Neural cell (in vitro differentiated cells): ENCODE measurements at regions not wholly inside any gene's neighbourhood (a gene's known extent, or its start where the extent isn't known, plus 50 kb on each side); places are given as distances from the start of the nearest gene placed in this dataset.

Experiments used
- H2AFZ ChIP-seq: fragments of 200-600, 300-800 bp; sonication (generic), shearing (Covaris generic); 2 replicates; pipeline ENCODE4 v1.6.0; 2014; ENCODE audit warnings: low read depth, mild to moderate bottlenecking, antibody characterized with exemption, low read length, moderate library complexity
- H3F3A ChIP-seq: fragments of 200-600 bp; shearing (Covaris generic); 2 replicates; pipeline ENCODE4 v1.6.1; 2016; ENCODE audit warnings: mild to moderate bottlenecking, moderate library complexity, mixed read lengths, antibody characterized with exemption, low read length; ENCODE audit not compliant: insufficient read depth, poor library complexity, severe bottlenecking
- H3K27ac ChIP-seq: fragments of 200-600, 300-800 bp; sonication (generic), shearing (Covaris generic); 2 replicates; pipeline ENCODE4 v1.5.1; 2014; ENCODE audit warnings: mild to moderate bottlenecking, low read length, moderate library complexity
- H3K27me3 ChIP-seq: fragments of 300-800, 200-600 bp; sonication (generic), shearing (Covaris generic); 2 replicates; pipeline ENCODE4 v1.6.0; 2014; ENCODE audit warnings: mild to moderate bottlenecking, low read depth, low read length, moderate library complexity; ENCODE audit not compliant: insufficient read depth
- H3K36me3 ChIP-seq: fragments of 300-800, 200-600 bp; sonication (generic), shearing (Covaris generic); 2 replicates; pipeline ENCODE4 v1.5.1; 2014; ENCODE audit warnings: mild to moderate bottlenecking, antibody characterized with exemption, low read length, moderate library complexity; ENCODE audit not compliant: insufficient read depth
- H3K4me2 ChIP-seq: fragments of 300-800, 200-600 bp; sonication (generic), shearing (Covaris generic); 2 replicates; pipeline ENCODE4 v1.6.0; 2014; ENCODE audit warnings: mild to moderate bottlenecking, low read length
- H3K4me3 ChIP-seq: fragments of 300-800, 200-600 bp; sonication (generic), shearing (Covaris generic); 2 replicates; pipeline ENCODE4 v1.5.1; 2014; ENCODE audit warnings: mild to moderate bottlenecking, low read length, moderate library complexity
- H3K79me2 ChIP-seq: fragments of 200-600 bp; shearing (Covaris generic); replicated peaks from 2 replicates; pipeline ENCODE4 v1.6.0; 2014; ENCODE audit warnings: mild to moderate bottlenecking, low read length, moderate library complexity; ENCODE audit not compliant: insufficient read depth
- H3K9ac ChIP-seq: fragments of 300-800, 200-600 bp; sonication (generic), shearing (Covaris generic); 2 replicates; pipeline ENCODE4 v1.6.1; 2016; ENCODE audit warnings: mild to moderate bottlenecking, low read length, mixed read lengths
- H3K9me2 ChIP-seq: fragments of 200-600 bp; shearing (Covaris generic); 2 replicates; pipeline ENCODE4 v1.6.1; 2016; ENCODE audit warnings: mild to moderate bottlenecking, low read length, mixed read lengths; ENCODE audit not compliant: insufficient read depth
- H3K9me3 ChIP-seq: fragments of 200-600, 300-800 bp; sonication (generic), shearing (Covaris generic); 2 replicates; pipeline ENCODE4 v1.6.1; 2016; ENCODE audit warnings: mild to moderate bottlenecking, mixed run types, low read length, moderate library complexity, mixed read lengths
- H4K20me1 ChIP-seq: fragments of 200-600 bp; shearing (Covaris generic); 2 replicates; pipeline ENCODE4 v1.6.1; 2016; ENCODE audit warnings: mild to moderate bottlenecking, mixed run types; ENCODE audit not compliant: insufficient read depth
- EP300 ChIP-seq: fragments of 450-650 bp; conservative IDR thresholded peaks from 2 replicates; pipeline ENCODE4 v1.6.1; 2014; ENCODE audit warnings: antibody characterized with exemption, mild to moderate bottlenecking, moderate library complexity; ENCODE audit not compliant: poor library complexity, severe bottlenecking
- EZH2 ChIP-seq: fragments of 200-600, 300-800 bp; shearing (Covaris generic), sonication (generic); IDR thresholded peaks from 2 replicates; pipeline ENCODE4 v1.6.1; 2014; ENCODE audit warnings: antibody characterized with exemption, low read length, borderline replicate concordance, mild to moderate bottlenecking; ENCODE audit not compliant: insufficient read depth, poor library complexity, severe bottlenecking
- MXI1 ChIP-seq: fragments of 450-650 bp; conservative IDR thresholded peaks from 2 replicates; pipeline ENCODE4 v1.6.1; 2014; ENCODE audit warnings: antibody characterized with exemption, mild to moderate bottlenecking; ENCODE audit not compliant: poor library complexity, severe bottlenecking
- POLR2AphosphoS5 ChIP-seq: IDR thresholded peaks from 2 replicates; pipeline ENCODE4 v1.6.1; 2012
- RAD21 ChIP-seq: fragments of 450-650 bp; conservative IDR thresholded peaks from 2 replicates; pipeline ENCODE4 v1.6.1; 2014; ENCODE audit warnings: antibody characterized with exemption, mild to moderate bottlenecking, moderate library complexity
- SMC3 ChIP-seq: fragments of 450-650 bp; conservative IDR thresholded peaks from 2 replicates; pipeline ENCODE4 v1.6.1; 2014; ENCODE audit warnings: antibody characterized with exemption, mild to moderate bottlenecking, moderate library complexity; ENCODE audit not compliant: poor library complexity
- TAF1 ChIP-seq: IDR thresholded peaks from 2 replicates; pipeline ENCODE4 v1.6.1; 2012; ENCODE audit warnings: low read depth
- TF ChIP-seq, protein P1 (sequence below): fragments of 450-650 bp; IDR thresholded peaks from 2 replicates; pipeline ENCODE4 v1.5.1; 2014; ENCODE audit warnings: antibody characterized with exemption, mild to moderate bottlenecking, moderate library complexity; ENCODE audit not compliant: poor library complexity, severe bottlenecking
- TF ChIP-seq, protein P2 (sequence below): IDR thresholded peaks from 2 replicates; pipeline ENCODE4 v1.6.1; 2012; ENCODE audit warnings: borderline replicate concordance

DNA sequence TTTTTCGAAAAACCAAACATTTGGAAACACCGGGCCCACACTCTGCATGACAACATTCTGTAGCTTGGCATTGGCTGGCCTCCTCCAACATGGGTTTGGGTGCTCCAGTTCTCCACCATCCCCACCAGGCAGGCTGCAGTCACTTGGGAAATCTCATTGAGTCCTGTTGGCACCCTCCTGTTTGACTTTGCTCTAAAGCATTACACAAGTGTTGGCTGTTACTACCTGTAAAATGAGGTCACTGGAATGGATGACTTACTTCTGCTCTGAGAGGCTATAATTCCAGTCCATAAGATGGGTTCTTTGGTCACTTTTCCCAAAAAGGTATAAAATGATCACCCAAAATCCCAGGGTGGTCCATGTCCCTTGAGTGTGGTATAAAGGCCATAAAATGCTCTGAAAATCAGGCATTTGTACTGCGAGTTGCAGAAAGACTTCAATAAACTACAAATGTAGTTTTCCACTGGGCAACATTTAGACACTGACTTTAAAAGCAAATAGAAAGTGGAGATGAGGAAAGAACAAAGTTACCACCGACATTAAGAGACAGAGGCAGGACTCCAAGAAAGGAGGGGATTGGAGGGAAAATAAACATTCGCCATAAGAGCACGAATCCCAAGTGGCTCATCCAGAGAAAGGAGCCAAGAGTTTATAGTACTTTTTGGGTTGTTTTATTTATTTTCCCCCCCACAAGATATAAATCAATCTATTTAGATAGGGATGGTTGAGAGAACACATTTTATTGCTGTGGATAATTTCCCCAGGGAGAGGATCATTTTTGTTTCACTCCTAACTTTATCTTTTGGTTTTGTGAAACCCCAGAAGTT, 295.1 kb downstream of the TLE1 start:
- no peaks in the 10 kb centered on the region for H3K27me3 ChIP-seq
- no peaks in the 10 kb centered on the region for H3F3A ChIP-seq
- H3K4me2 ChIP-seq, result no peak overlapping the region
- H3K27ac ChIP-seq, result peak overlapping the region; percentile 73
- no peak for TF ChIP-seq POLR2AphosphoS5
- no peak for TF ChIP-seq SMC3
- no peak for TF ChIP-seq MXI1
- TF ChIP-seq, protein P1, sequence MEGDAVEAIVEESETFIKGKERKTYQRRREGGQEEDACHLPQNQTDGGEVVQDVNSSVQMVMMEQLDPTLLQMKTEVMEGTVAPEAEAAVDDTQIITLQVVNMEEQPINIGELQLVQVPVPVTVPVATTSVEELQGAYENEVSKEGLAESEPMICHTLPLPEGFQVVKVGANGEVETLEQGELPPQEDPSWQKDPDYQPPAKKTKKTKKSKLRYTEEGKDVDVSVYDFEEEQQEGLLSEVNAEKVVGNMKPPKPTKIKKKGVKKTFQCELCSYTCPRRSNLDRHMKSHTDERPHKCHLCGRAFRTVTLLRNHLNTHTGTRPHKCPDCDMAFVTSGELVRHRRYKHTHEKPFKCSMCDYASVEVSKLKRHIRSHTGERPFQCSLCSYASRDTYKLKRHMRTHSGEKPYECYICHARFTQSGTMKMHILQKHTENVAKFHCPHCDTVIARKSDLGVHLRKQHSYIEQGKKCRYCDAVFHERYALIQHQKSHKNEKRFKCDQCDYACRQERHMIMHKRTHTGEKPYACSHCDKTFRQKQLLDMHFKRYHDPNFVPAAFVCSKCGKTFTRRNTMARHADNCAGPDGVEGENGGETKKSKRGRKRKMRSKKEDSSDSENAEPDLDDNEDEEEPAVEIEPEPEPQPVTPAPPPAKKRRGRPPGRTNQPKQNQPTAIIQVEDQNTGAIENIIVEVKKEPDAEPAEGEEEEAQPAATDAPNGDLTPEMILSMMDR, result no peak
- TF ChIP-seq EP300, result no peak
- no peak for TF ChIP-seq TAF1
- TF ChIP-seq EZH2, result no peak
- no peak overlapping the region for H3K9ac ChIP-seq
- no peaks in the 10 kb centered on the region for H3K36me3 ChIP-seq
- no peaks in the 10 kb centered on the region for H3K79me2 ChIP-seq
- H2AFZ ChIP-seq, result no peak overlapping the region
- no peaks in the 10 kb centered on the region for H4K20me1 ChIP-seq
- no peak overlapping the region for H3K4me3 ChIP-seq
- H3K9me2 ChIP-seq, result no peaks in the 10 kb centered on the region
- no peaks in the 10 kb centered on the region for H3K9me3 ChIP-seq

DNA sequence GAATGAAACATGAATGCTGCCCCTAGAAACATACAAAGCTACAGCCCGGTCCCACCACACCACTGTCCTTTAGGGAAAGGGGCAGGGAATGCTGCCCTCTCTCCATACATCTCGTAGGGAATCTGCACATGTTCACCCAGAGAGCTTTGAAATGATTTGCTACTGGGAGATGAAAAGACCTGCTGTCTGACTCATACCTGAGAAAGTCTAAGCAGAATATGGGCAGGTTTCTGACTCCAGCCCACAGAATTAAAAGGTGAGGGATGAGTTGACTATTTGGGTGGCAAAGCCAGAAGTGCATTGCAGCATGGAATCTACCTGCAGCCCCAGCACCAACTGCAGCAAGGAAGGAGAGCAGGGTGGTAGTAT, 297.9 kb downstream of the TLE1 start:
- H3K36me3 ChIP-seq, result no peaks in the 10 kb centered on the region
- H3K27me3 ChIP-seq, result no peaks in the 10 kb centered on the region
- no peak overlapping the region for H2AFZ ChIP-seq
- H3F3A ChIP-seq, result no peaks in the 10 kb centered on the region
- no peaks in the 10 kb centered on the region for H3K9me2 ChIP-seq
- H4K20me1 ChIP-seq, result no peaks in the 10 kb centered on the region
- no peak overlapping the region for H3K4me3 ChIP-seq
- TF ChIP-seq POLR2AphosphoS5 (no peak), TAF1 (no peak), MXI1 (no peak), SMC3 (no peak), RAD21 (no peak), EZH2 (no peak), EP300 (no peak)
- TF ChIP-seq, protein P1, result no peak
- TF ChIP-seq, protein P2, sequence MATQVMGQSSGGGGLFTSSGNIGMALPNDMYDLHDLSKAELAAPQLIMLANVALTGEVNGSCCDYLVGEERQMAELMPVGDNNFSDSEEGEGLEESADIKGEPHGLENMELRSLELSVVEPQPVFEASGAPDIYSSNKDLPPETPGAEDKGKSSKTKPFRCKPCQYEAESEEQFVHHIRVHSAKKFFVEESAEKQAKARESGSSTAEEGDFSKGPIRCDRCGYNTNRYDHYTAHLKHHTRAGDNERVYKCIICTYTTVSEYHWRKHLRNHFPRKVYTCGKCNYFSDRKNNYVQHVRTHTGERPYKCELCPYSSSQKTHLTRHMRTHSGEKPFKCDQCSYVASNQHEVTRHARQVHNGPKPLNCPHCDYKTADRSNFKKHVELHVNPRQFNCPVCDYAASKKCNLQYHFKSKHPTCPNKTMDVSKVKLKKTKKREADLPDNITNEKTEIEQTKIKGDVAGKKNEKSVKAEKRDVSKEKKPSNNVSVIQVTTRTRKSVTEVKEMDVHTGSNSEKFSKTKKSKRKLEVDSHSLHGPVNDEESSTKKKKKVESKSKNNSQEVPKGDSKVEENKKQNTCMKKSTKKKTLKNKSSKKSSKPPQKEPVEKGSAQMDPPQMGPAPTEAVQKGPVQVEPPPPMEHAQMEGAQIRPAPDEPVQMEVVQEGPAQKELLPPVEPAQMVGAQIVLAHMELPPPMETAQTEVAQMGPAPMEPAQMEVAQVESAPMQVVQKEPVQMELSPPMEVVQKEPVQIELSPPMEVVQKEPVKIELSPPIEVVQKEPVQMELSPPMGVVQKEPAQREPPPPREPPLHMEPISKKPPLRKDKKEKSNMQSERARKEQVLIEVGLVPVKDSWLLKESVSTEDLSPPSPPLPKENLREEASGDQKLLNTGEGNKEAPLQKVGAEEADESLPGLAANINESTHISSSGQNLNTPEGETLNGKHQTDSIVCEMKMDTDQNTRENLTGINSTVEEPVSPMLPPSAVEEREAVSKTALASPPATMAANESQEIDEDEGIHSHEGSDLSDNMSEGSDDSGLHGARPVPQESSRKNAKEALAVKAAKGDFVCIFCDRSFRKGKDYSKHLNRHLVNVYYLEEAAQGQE, result no peak
- no peak overlapping the region for H3K9ac ChIP-seq
- H3K4me2 ChIP-seq, result no peak overlapping the region
- H3K79me2 ChIP-seq, result no peaks in the 10 kb centered on the region
- H3K27ac ChIP-seq, result no peak overlapping the region
- no peaks in the 10 kb centered on the region for H3K9me3 ChIP-seq
